ENCODE measurements at regions not wholly inside any gene's neighbourhood (a gene's known extent, or its start where the extent isn't known, plus 50 kb on each side); places are given as distances from the start of the nearest gene placed in this dataset.

DNA sequence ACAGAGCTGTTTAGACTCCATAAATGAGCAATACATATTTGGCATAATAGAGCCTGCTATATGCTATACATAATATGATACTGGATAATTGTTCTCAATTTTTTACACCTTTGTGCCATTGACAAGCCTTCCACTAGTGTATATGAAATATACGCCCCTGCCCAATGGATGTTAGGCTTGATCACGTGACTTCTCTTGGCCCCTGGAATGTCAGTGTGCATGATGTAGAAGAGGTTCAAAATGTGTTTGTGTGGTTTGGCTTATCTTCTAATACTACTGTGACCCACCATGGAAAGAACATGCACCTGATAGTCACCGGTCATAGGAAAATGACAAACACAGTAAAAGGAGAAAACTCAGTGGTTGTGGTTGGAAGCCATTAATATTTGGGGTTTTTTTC lies 479.4 kb downstream of the PCDH20 start:
- intact Hi-C loops (cut with micrococcal nuclease) = no loop called here
- no peaks in the 10 kb centered on the region for H3K36me3 Mint-ChIP-seq (ENCODE audit: low read depth)
- DNase-seq = no peak
- ATAC-seq = no peak
- ChIA-PET CTCF (no interaction called here), POLR2A (no interaction called here)
- TF ChIP-seq, protein P1, sequence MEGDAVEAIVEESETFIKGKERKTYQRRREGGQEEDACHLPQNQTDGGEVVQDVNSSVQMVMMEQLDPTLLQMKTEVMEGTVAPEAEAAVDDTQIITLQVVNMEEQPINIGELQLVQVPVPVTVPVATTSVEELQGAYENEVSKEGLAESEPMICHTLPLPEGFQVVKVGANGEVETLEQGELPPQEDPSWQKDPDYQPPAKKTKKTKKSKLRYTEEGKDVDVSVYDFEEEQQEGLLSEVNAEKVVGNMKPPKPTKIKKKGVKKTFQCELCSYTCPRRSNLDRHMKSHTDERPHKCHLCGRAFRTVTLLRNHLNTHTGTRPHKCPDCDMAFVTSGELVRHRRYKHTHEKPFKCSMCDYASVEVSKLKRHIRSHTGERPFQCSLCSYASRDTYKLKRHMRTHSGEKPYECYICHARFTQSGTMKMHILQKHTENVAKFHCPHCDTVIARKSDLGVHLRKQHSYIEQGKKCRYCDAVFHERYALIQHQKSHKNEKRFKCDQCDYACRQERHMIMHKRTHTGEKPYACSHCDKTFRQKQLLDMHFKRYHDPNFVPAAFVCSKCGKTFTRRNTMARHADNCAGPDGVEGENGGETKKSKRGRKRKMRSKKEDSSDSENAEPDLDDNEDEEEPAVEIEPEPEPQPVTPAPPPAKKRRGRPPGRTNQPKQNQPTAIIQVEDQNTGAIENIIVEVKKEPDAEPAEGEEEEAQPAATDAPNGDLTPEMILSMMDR (IDR thresholded peaks at IDR 0.05) = no peak
- H3K27me3 Mint-ChIP-seq = no peaks in the 10 kb centered on the region
- no peak overlapping the region for H3K4me3 Mint-ChIP-seq
- no peak overlapping the region for H3K27ac Mint-ChIP-seq
- H3K9me3 Mint-ChIP-seq = peaks cover 3% of the 10 kb centered on the region
- no peaks in the 10 kb centered on the region for H3K4me1 Mint-ChIP-seq (ENCODE audit: low read depth)

DNA sequence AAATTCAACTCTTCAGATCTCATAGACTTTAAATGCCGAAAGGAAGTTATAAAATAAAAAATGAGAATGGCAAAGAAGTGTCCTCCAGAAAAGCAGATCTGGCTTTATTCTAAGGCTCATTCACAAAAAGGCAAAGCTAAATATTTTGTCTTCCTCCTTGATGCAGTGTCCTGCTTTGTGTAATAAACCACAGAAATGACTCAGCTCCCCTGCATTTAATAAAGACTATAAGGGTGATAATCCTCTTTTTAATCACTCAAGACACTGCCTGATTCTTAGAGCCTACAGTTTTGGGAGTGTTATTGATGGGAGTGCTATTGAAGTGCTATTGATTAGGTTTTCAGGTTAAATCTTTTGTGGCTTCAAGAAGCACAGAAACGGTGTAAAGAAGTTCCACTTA lies 482.0 kb downstream of the PCDH20 start:
- DNase-seq (no peak), ATAC-seq (no peak)
- Mint-ChIP-seq H3K27me3 (no peaks in the 10 kb centered on the region), H3K4me1 (ENCODE audit: low read depth) (no peaks in the 10 kb centered on the region), H3K36me3 (ENCODE audit: low read depth) (no peaks in the 10 kb centered on the region), H3K4me3 (no peak overlapping the region), H3K9me3 (peaks cover 3% of the 10 kb centered on the region), H3K27ac (no peak overlapping the region)
- TF ChIP-seq, protein P1 (IDR thresholded peaks at IDR 0.05) = no peak
- ChIA-PET POLR2A (no interaction called here), CTCF (no interaction called here)
- intact Hi-C loops (cut with micrococcal nuclease) = no loop called here

DNA sequence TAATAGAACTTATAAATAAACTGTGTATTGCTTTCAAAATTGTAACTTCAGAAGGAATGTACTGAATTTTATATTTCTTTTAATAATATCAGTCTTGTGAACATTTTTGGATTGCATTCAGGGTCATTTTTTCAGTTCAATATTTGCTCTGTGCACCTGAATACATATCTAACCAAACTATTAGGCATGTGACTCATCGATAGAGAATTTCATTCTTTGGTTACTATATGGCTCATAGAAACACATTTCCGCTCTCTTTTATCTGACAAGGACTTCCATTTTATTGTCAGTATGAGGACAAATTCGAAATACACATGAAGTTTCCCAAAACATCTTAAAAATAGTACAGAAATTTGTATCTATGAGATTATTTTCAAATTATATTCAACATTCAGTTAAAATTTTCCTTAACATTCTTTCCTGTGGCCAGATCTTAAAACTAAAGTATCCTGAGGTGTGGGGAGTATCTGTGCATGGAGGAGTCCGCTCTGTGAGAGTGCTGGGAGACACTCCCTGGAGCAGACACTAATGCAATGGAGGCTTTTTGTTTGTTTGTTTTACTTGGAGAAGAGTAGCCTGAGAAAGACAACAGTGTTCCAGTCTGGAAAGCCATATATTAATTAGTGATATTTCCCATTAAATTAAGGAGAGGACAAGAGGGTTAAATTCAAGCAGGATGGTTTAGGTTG lies 483.6 kb downstream of the PCDH20 start:
- Mint-ChIP-seq H3K27ac (no peak overlapping the region), H3K36me3 (ENCODE audit: low read depth) (no peaks in the 10 kb centered on the region)

DNA sequence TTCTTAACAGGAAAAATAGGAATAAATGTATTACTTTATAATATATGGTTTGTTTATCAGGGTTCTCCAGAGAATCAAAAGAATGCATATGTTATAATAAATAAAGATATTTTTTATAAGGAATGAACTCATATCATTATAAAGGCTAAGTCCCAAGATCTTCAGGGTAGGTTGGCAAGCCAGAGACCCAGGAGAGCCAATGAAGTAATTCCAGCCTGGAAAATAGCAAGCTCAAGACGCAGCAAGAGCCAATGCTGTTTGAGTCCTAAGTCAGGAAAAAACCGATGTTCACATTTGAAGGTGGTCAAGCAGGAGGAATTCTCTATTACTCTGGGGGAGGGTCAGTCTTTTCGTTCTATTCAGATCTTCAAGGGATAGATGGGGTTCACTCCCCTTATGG lies 490.0 kb downstream of the PCDH20 start:
- no peak overlapping the region for H3K4me3 Mint-ChIP-seq
- CTCF ChIA-PET = no interaction called here
- H3K36me3 Mint-ChIP-seq (ENCODE audit: low read depth) = no peaks in the 10 kb centered on the region
- no peak for DNase-seq
- TF ChIP-seq, protein P1 (IDR thresholded peaks at IDR 0.05) = no peak
- no peak for ATAC-seq
- no peaks in the 10 kb centered on the region for H3K9me3 Mint-ChIP-seq
- H3K27ac Mint-ChIP-seq = no peak overlapping the region
- intact Hi-C loops (cut with micrococcal nuclease) = no loop called here
- POLR2A ChIA-PET = no interaction called here
- no peaks in the 10 kb centered on the region for H3K4me1 Mint-ChIP-seq (ENCODE audit: low read depth)
- H3K27me3 Mint-ChIP-seq = no peaks in the 10 kb centered on the region

More for the DNA sequence above, 483.6 kb downstream of the PCDH20 start:
- no peaks in the 10 kb centered on the region for H3K4me1 Mint-ChIP-seq (ENCODE audit: low read depth)
- no peak overlapping the region for H3K4me3 Mint-ChIP-seq
- no peak for ATAC-seq
- TF ChIP-seq, protein P1 (IDR thresholded peaks at IDR 0.05) = no peak
- intact Hi-C loops (cut with micrococcal nuclease) = no loop called here
- ChIA-PET POLR2A (no interaction called here), CTCF (no interaction called here)
- no peak for DNase-seq
- H3K27me3 Mint-ChIP-seq = no peaks in the 10 kb centered on the region
- H3K9me3 Mint-ChIP-seq = peaks cover 3% of the 10 kb centered on the region

DNA sequence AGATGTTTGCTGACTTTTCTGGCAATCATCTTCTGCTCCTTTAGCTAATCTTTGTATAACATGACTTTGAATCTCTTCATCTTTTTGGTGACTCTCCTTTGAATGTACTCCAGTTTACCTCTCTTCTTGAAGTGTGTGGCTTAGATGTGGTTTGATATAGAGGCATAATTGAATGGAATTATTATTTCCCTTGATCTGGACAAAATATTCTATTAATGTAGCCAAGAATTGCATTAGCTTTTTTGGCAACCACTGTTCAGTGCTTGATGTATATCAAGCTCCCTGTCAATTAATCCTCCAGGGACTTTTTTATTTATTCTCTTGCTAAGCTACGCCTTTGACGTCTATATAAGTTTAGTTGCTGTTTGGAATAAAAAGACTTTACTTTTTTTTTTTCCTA lies 490.8 kb downstream of the PCDH20 start:
- H3K36me3 Mint-ChIP-seq (ENCODE audit: low read depth) = no peaks in the 10 kb centered on the region
- no peaks in the 10 kb centered on the region for H3K4me1 Mint-ChIP-seq (ENCODE audit: low read depth)
- no peak for DNase-seq
- ATAC-seq = no peak
- intact Hi-C loops (cut with micrococcal nuclease) = no loop called here
- H3K4me3 Mint-ChIP-seq = no peak overlapping the region
- no peaks in the 10 kb centered on the region for H3K27me3 Mint-ChIP-seq
- TF ChIP-seq, protein P1 (IDR thresholded peaks at IDR 0.05) = no peak
- H3K9me3 Mint-ChIP-seq = no peaks in the 10 kb centered on the region
- no peak overlapping the region for H3K27ac Mint-ChIP-seq
- ChIA-PET CTCF (no interaction called here), POLR2A (no interaction called here)
